GM12875 (cell line): ENCODE measurements at regions not wholly inside any gene's neighbourhood (a gene's known extent, or its start where the extent isn't known, plus 50 kb on each side); places are given as distances from the start of the nearest gene placed in this dataset.
"Not testable (repeated sequence)": the region's sequence is repeated elsewhere in the genome, so short reads cannot be mapped to it uniquely, and the experiment has no call there.

ENCODE experiments used
- H3K4me3 ChIP-seq: one replicate; pipeline ENCODE4 v1.5.1; 2011; ENCODE audit warnings: low read depth, low read length, control low read depth
- CTCF ChIP-seq: IDR thresholded peaks from 2 replicates; pipeline ENCODE4 v1.5.1; 2011; ENCODE audit warnings: low read depth, mild to moderate bottlenecking, control low read depth, inconsistent platforms, low read length, moderate library complexity, borderline replicate concordance; ENCODE audit not compliant: insufficient read depth

GRCh38 chr6:120290964-120291363 is 941.4 kb upstream of the MAN1A1 start:
- no peak for TF ChIP-seq CTCF
- no peak overlapping the region for H3K4me3 ChIP-seq

- H3K4me3 ChIP-seq: no peak overlapping the region
- TF ChIP-seq CTCF: no peak
Observed at GRCh38 chr6:120282005-120282404, 932.4 kb upstream of the MAN1A1 start.

GRCh38 chr6:120279466-120280167 is 930.1 kb upstream of the MAN1A1 start:
- H3K4me3 ChIP-seq: no peak overlapping the region
- TF ChIP-seq CTCF: no peak

GRCh38 chr6:120278689-120279396 is 929.3 kb upstream of the MAN1A1 start:
- TF ChIP-seq CTCF: no peak
- no peak overlapping the region for H3K4me3 ChIP-seq

- no peak for TF ChIP-seq CTCF
- no peak overlapping the region for H3K4me3 ChIP-seq
Observed at GRCh38 chr6:120274547-120274946, 925.0 kb upstream of the MAN1A1 start.

- TF ChIP-seq CTCF: no peak
- no peak overlapping the region for H3K4me3 ChIP-seq
Observed at GRCh38 chr6:120273411-120273810, 923.9 kb upstream of the MAN1A1 start.

GRCh38 chr6:120272038-120272437 is 922.5 kb upstream of the MAN1A1 start:
- no peak for TF ChIP-seq CTCF
- no peak overlapping the region for H3K4me3 ChIP-seq

- H3K4me3 ChIP-seq: not testable (repeated sequence)
Observed at GRCh38 chr6:120268256-120268655, 918.7 kb upstream of the MAN1A1 start.
